ENCODE measurements at regions not wholly inside any gene's neighbourhood (a gene's known extent, or its start where the extent isn't known, plus 50 kb on each side); places are given as distances from the start of the nearest gene placed in this dataset.

GRCh38 chr9:86767373-86767772 is 179.9 kb downstream of the GAS1 start:
- H3K9me3 ChIP-seq (ENCODE audit: insufficient read depth, low read depth) = no peaks in the 10 kb centered on the region
- peak overlapping the region; percentile 15; the same call in 1 of the 2 replicates for H3K4me3 ChIP-seq
- CTCF ChIA-PET = no interaction called here
- TF ChIP-seq CTCF (conservative IDR thresholded peaks at IDR 0.05) (no peak), EZH2 (IDR thresholded peaks at IDR 0.05; ENCODE audit: low read depth) (no peak)
- H3K27me3 ChIP-seq (ENCODE audit: insufficient read depth, low read depth) = no peaks in the 10 kb centered on the region
- POLR2A ChIA-PET (ENCODE audit: unreplicated experiment) = interaction anchor here (0.6 kb wide), 1 partner anchor 1024 kb away, joined by 11 read pairs; no protein-coding TSS in a partner anchor
- H3K36me3 ChIP-seq (ENCODE audit: low read depth) = no peaks in the 10 kb centered on the region
- peak overlapping the region; percentile 53; the same call in 1 of the 2 replicates for H2AFZ ChIP-seq
- H3F3A ChIP-seq (ENCODE audit: insufficient read depth, low read depth) = peaks cover 17% of the 10 kb centered on the region; the same call in 1 of the 2 replicates
- H3K4me2 ChIP-seq = peak overlapping the region; percentile 59
- H3K4me1 ChIP-seq (replicated peaks; ENCODE audit: insufficient read depth) = peaks cover 25% of the 10 kb centered on the region
- H3K79me2 ChIP-seq (ENCODE audit: low read depth) = no peaks in the 10 kb centered on the region
- peak in 1 of 2 experiments; percentile 75 for DNase-seq
- intact Hi-C loops (cut with micrococcal nuclease; ENCODE audit: unreplicated experiment) = loop anchor here (1.0 to 2.0 kb wide), 2 partner anchors 26 to 47 kb away; no protein-coding TSS in a partner anchor
- no peaks in the 10 kb centered on the region for H3K9me2 ChIP-seq (ENCODE audit: insufficient read depth)
- no peaks in the 10 kb centered on the region for H4K20me1 ChIP-seq (ENCODE audit: insufficient read depth)
- BruUV-seq (replicated peaks) = no TSS peak
- peak overlapping the region; percentile 82 for H3K27ac ChIP-seq

- Histone ChIP-seq H3F3A (ENCODE audit: insufficient read depth, low read depth) (peaks cover 17% of the 10 kb centered on the region; the same call in 1 of the 2 replicates), H4K20me1 (ENCODE audit: insufficient read depth) (no peaks in the 10 kb centered on the region), H3K79me2 (ENCODE audit: low read depth) (no peaks in the 10 kb centered on the region), H3K27me3 (ENCODE audit: insufficient read depth, low read depth) (no peaks in the 10 kb centered on the region), H3K9me2 (ENCODE audit: insufficient read depth) (no peaks in the 10 kb centered on the region), H3K4me2 (peak overlapping the region; percentile 59), H3K27ac (peak overlapping the region; percentile 82), H3K4me1 (replicated peaks; ENCODE audit: insufficient read depth) (peaks cover 25% of the 10 kb centered on the region), H3K36me3 (ENCODE audit: low read depth) (no peaks in the 10 kb centered on the region), H3K9me3 (ENCODE audit: insufficient read depth, low read depth) (no peaks in the 10 kb centered on the region), H2AFZ (peak overlapping the region; percentile 53; the same call in 1 of the 2 replicates), H3K4me3 (no peak overlapping the region; the same call in 1 of the 2 replicates)
- TF ChIP-seq EZH2 (IDR thresholded peaks at IDR 0.05; ENCODE audit: low read depth) = no peak
- TF ChIP-seq CTCF (conservative IDR thresholded peaks at IDR 0.05) = no peak
- intact Hi-C loops (cut with micrococcal nuclease; ENCODE audit: unreplicated experiment) = loop anchor here (1.0 to 2.0 kb wide), 2 partner anchors 26 to 46 kb away; no protein-coding TSS in a partner anchor
- CTCF ChIA-PET = no interaction called here
- POLR2A ChIA-PET (ENCODE audit: unreplicated experiment) = interaction anchor here (0.6 kb wide), 1 partner anchor 1023 kb away, joined by 11 read pairs; no protein-coding TSS in a partner anchor
- no TSS peak for BruUV-seq (replicated peaks)
- DNase-seq = peak; percentile 76 to 95
These were observed 180.4 kb downstream of the GAS1 start for GRCh38 chr9:86766912-86767311.

GRCh38 chr9:86766511-86766910 is 180.8 kb downstream of the GAS1 start:
- H3K9me3 ChIP-seq (ENCODE audit: insufficient read depth, low read depth) = no peaks in the 10 kb centered on the region
- CTCF ChIA-PET = no interaction called here
- no peak overlapping the region for H3K4me3 ChIP-seq
- no peak for DNase-seq
- intact Hi-C loops (cut with micrococcal nuclease; ENCODE audit: unreplicated experiment) = loop anchor here (2.0 kb wide), 1 partner anchor 46 kb away; no protein-coding TSS in a partner anchor
- H3K27ac ChIP-seq = peak overlapping the region; percentile 82
- POLR2A ChIA-PET (ENCODE audit: unreplicated experiment) = interaction anchor here (0.6 kb wide), 1 partner anchor 1023 kb away, joined by 11 read pairs; no protein-coding TSS in a partner anchor
- no peaks in the 10 kb centered on the region for H4K20me1 ChIP-seq (ENCODE audit: insufficient read depth)
- no TSS peak for BruUV-seq (replicated peaks)
- no peak overlapping the region for H2AFZ ChIP-seq
- H3K4me1 ChIP-seq (replicated peaks; ENCODE audit: insufficient read depth) = peaks cover 25% of the 10 kb centered on the region
- no peaks in the 10 kb centered on the region for H3K9me2 ChIP-seq (ENCODE audit: insufficient read depth)
- H3K4me2 ChIP-seq = peak overlapping the region; percentile 59; the same call in 1 of the 2 replicates
- H3K79me2 ChIP-seq (ENCODE audit: low read depth) = no peaks in the 10 kb centered on the region
- no peaks in the 10 kb centered on the region for H3K27me3 ChIP-seq (ENCODE audit: insufficient read depth, low read depth)
- no peaks in the 10 kb centered on the region for H3K36me3 ChIP-seq (ENCODE audit: low read depth)
- TF ChIP-seq EZH2 (IDR thresholded peaks at IDR 0.05; ENCODE audit: low read depth) (no peak), CTCF (conservative IDR thresholded peaks at IDR 0.05) (no peak)
- peaks cover 17% of the 10 kb centered on the region; the same call in 1 of the 2 replicates for H3F3A ChIP-seq (ENCODE audit: insufficient read depth, low read depth)

Data from PC-9 (cell line).